ENCODE measurements at regions not wholly inside any gene's neighbourhood (a gene's known extent, or its start where the extent isn't known, plus 50 kb on each side); places are given as distances from the start of the nearest gene placed in this dataset.

DNA sequence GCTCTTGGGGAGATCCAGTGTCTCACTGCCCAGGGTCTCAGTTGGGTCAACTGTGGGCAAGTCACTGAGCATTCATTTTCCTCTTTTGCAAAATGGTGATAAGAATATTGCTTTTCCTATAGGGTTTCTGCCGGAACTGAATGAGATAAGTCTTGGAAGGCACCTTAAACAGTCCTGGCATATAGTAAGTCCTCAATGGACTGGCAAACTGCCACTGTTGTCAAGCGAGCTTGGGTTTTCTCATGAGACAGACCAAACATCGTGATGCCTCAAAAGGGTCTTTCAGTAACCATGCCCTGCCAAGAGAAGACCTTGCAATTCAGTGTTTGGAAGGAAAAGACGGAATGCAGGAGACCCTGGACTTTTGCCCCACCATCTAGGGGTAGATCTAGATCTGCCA, 251.5 kb downstream of the WDR11 start:
- Histone ChIP-seq H3K9me3 (no peaks in the 10 kb centered on the region), H3K9ac (no peak overlapping the region), H3K36me3 (no peaks in the 10 kb centered on the region), H4K20me1 (no peaks in the 10 kb centered on the region), H3K4me3 (no peak overlapping the region), H3K27me3 (no peaks in the 10 kb centered on the region), H3K4me1 (no peaks in the 10 kb centered on the region), H3K4me2 (no peak overlapping the region), H3K27ac (no peak overlapping the region)
- no peak for TF ChIP-seq Cebpa-rat (IDR thresholded peaks at IDR 0.05)

GRCh38 chr10:121104476-121105111, 253.4 kb downstream of the WDR11 start:
- Histone ChIP-seq H3K4me2 (no peak overlapping the region), H3K9me3 (no peaks in the 10 kb centered on the region), H3K36me3 (no peaks in the 10 kb centered on the region), H3K9ac (no peak overlapping the region), H3K27ac (no peak overlapping the region), H3K27me3 (no peaks in the 10 kb centered on the region), H4K20me1 (no peaks in the 10 kb centered on the region), H3K4me3 (no peak overlapping the region), H3K4me1 (no peaks in the 10 kb centered on the region)
- no peak for TF ChIP-seq Cebpa-rat (IDR thresholded peaks at IDR 0.05)

DNA sequence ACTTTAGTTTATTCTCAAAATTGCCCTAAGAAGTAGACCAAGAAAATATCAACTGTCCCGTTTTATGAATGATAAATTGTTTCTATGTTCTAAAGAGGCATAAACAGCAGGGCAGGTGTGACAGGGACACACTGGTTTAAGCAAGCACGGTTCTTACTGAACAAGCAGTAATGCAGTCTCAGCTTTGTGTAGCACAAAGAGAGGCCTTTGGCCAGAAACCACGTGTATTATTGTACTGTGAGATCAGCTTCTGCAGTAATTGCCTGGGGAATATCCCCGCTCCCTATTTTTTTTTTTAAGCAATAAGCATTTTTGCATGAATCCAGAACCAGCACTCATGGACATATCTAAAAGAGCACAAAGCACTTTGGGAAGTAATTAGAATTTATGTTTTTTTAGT, 255.4 kb downstream of the WDR11 start:
- TF ChIP-seq Cebpa-rat (IDR thresholded peaks at IDR 0.05), result no peak
- no peaks in the 10 kb centered on the region for H3K9me3 ChIP-seq
- no peak overlapping the region for H3K9ac ChIP-seq
- no peaks in the 10 kb centered on the region for H3K27me3 ChIP-seq
- H3K4me1 ChIP-seq, result no peaks in the 10 kb centered on the region
- H3K27ac ChIP-seq, result no peak overlapping the region
- H3K4me2 ChIP-seq, result no peak overlapping the region
- no peaks in the 10 kb centered on the region for H4K20me1 ChIP-seq
- no peak overlapping the region for H3K4me3 ChIP-seq
- no peaks in the 10 kb centered on the region for H3K36me3 ChIP-seq

- Histone ChIP-seq H4K20me1 (no peaks in the 10 kb centered on the region), H3K27ac (no peak overlapping the region), H3K9ac (no peak overlapping the region), H3K4me3 (no peak overlapping the region), H3K9me3 (no peaks in the 10 kb centered on the region), H3K27me3 (no peaks in the 10 kb centered on the region), H3K4me2 (no peak overlapping the region), H3K4me1 (no peaks in the 10 kb centered on the region), H3K36me3 (no peaks in the 10 kb centered on the region)
- no peak for TF ChIP-seq Cebpa-rat (IDR thresholded peaks at IDR 0.05)
These were observed 256.9 kb downstream of the WDR11 start for GRCh38 chr10:121108051-121108450.

DNA sequence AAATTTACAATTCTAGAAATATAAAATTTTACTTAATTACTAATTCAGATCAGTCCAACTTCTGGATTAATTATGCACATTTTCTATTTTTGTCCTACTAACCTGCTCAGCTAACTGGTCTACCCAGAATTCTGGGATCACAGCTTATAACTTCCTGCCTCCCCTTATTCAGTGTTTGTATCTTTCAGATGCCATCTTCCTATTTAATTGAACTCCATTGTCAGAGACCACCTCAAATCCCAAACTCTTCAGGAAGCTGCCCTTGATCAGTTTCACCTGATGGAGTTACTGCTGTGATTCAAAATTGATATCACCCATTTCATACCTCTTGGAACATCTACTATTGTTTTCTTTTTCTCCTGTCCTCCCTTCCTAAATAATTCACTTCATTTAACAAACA, 259.2 kb downstream of the WDR11 start:
- no peaks in the 10 kb centered on the region for H3K36me3 ChIP-seq
- no peak overlapping the region for H3K27ac ChIP-seq
- no peaks in the 10 kb centered on the region for H3K4me1 ChIP-seq
- H3K27me3 ChIP-seq, result no peaks in the 10 kb centered on the region
- no peak overlapping the region for H3K4me2 ChIP-seq
- H3K9ac ChIP-seq, result no peak overlapping the region
- H3K9me3 ChIP-seq, result no peaks in the 10 kb centered on the region
- TF ChIP-seq Cebpa-rat (IDR thresholded peaks at IDR 0.05), result no peak
- H4K20me1 ChIP-seq, result no peaks in the 10 kb centered on the region
- no peak overlapping the region for H3K4me3 ChIP-seq

- no peak overlapping the region for H3K4me3 ChIP-seq
- H3K27ac ChIP-seq, result no peak overlapping the region
- peaks cover 16% of the 10 kb centered on the region for H3K9me3 ChIP-seq
- TF ChIP-seq Cebpa-rat (IDR thresholded peaks at IDR 0.05), result no peak
- no peak overlapping the region for H3K4me2 ChIP-seq
- H3K27me3 ChIP-seq, result no peaks in the 10 kb centered on the region
- no peaks in the 10 kb centered on the region for H3K36me3 ChIP-seq
- no peaks in the 10 kb centered on the region for H4K20me1 ChIP-seq
- H3K4me1 ChIP-seq, result no peaks in the 10 kb centered on the region
- no peak overlapping the region for H3K9ac ChIP-seq
These were observed 261.0 kb downstream of the WDR11 start for GRCh38 chr10:121112136-121112535.

DNA sequence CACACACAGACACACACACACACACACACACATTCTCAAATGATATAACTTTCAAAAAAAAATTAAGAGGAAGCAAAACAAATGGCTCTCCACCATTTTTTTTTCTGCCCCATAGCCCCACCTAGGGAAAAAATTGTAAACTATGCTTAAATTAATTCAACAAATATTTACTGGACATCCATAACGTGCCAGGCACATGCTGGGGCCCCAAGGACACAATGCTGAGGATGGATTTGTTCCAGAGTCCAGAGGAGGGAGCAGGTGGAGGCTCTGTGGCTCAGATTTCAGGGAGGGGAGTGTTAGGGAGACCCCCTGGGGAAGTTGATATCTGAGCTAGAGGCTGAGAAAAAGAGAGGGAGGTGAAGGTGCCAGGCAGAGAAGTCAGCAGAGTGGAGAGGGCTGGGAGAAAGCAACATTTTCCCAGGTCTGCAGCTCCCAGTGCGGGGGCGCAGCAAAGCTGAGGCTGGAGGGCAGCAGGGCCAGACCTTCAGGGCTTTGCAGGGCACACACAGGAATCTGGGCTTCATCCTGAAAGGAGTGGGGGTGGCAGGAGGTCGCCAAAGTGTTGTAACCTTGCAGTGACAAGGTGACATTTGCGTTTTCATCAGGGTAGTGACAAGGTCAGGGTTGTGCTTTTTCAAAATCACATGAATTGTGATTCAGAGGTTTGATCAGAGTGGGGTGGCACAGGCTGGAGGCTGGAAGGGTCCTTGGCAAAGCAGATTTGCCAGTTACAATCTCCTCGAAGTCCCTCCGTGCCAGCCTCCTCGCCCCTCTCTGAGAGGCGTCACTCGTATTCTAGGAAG, 261.6 kb downstream of the WDR11 start:
- TF ChIP-seq Cebpa-rat (IDR thresholded peaks at IDR 0.05), result no peak
- H3K4me3 ChIP-seq, result no peak overlapping the region

GRCh38 chr10:121113385-121113696, 262.2 kb downstream of the WDR11 start:
- H3K4me3 ChIP-seq, result no peak overlapping the region
- TF ChIP-seq Cebpa-rat (IDR thresholded peaks at IDR 0.05), result no peak
- no peaks in the 10 kb centered on the region for H3K4me1 ChIP-seq
- H3K9me3 ChIP-seq, result peaks cover 19% of the 10 kb centered on the region
- no peaks in the 10 kb centered on the region for H3K36me3 ChIP-seq
- H3K4me2 ChIP-seq, result no peak overlapping the region
- no peaks in the 10 kb centered on the region for H3K27me3 ChIP-seq
- H3K27ac ChIP-seq, result no peak overlapping the region
- no peak overlapping the region for H3K9ac ChIP-seq
- no peaks in the 10 kb centered on the region for H4K20me1 ChIP-seq

More for the DNA sequence above, 261.6 kb downstream of the WDR11 start:
- Histone ChIP-seq H3K9me3 (peaks cover 19% of the 10 kb centered on the region), H3K27ac (no peak overlapping the region), H3K27me3 (no peaks in the 10 kb centered on the region), H3K9ac (no peak overlapping the region), H3K4me2 (no peak overlapping the region), H3K36me3 (no peaks in the 10 kb centered on the region), H3K4me1 (no peaks in the 10 kb centered on the region), H4K20me1 (no peaks in the 10 kb centered on the region)

GRCh38 chr10:121113911-121114310, 262.7 kb downstream of the WDR11 start:
- H3K4me3 ChIP-seq, result no peak overlapping the region
- no peak overlapping the region for H3K27ac ChIP-seq
- no peak for TF ChIP-seq Cebpa-rat (IDR thresholded peaks at IDR 0.05)
- no peak overlapping the region for H3K4me2 ChIP-seq
- peaks cover 19% of the 10 kb centered on the region for H3K9me3 ChIP-seq
- no peak overlapping the region for H3K9ac ChIP-seq
- H4K20me1 ChIP-seq, result no peaks in the 10 kb centered on the region
- no peaks in the 10 kb centered on the region for H3K36me3 ChIP-seq
- H3K27me3 ChIP-seq, result no peaks in the 10 kb centered on the region
- H3K4me1 ChIP-seq, result no peaks in the 10 kb centered on the region

- H4K20me1 ChIP-seq, result no peaks in the 10 kb centered on the region
- H3K4me3 ChIP-seq, result no peak overlapping the region
- TF ChIP-seq Cebpa-rat (IDR thresholded peaks at IDR 0.05), result no peak
- H3K4me2 ChIP-seq, result no peak overlapping the region
- no peak overlapping the region for H3K9ac ChIP-seq
- no peaks in the 10 kb centered on the region for H3K4me1 ChIP-seq
- no peaks in the 10 kb centered on the region for H3K36me3 ChIP-seq
- H3K27ac ChIP-seq, result no peak overlapping the region
- no peaks in the 10 kb centered on the region for H3K27me3 ChIP-seq
- H3K9me3 ChIP-seq, result peaks cover 19% of the 10 kb centered on the region
These were observed 264.0 kb downstream of the WDR11 start for GRCh38 chr10:121115154-121115553.

All from BLaER1 (cell line).